Prostate gland (tissue), 2 donors: ENCODE measurements at regions not wholly inside any gene's neighbourhood (a gene's known extent, or its start where the extent isn't known, plus 50 kb on each side); places are given as distances from the start of the nearest gene placed in this dataset.

ENCODE experiments used
- DNase-seq: peaks from one replicate; pipeline ENCODE4 v3.0.0-alpha.2; 2019; ENCODE audit warnings: low spot score
- H3K27ac ChIP-seq, 2 donors: fragments of 200-600 bp; sonication (generic); 2 replicates each; pipeline ENCODE4 v1.5.1; 2017 to 2019
- H3K27me3 ChIP-seq: fragments of 200-600 bp; sonication (generic); replicated peaks from 2 replicates; pipeline ENCODE4 v1.5.1; 2019; ENCODE audit not compliant: insufficient read depth
- H3K36me3 ChIP-seq, 2 donors: fragments of 200-600 bp; sonication (generic); 1 replicate in 1 of 2; 2 replicates in 1 of 2; pipeline versions ENCODE4 v1.5.1 to v1.8.1; 2017 to 2019
- H3K4me1 ChIP-seq: fragments of 200-600 bp; sonication (generic); replicated peaks from 2 replicates; pipeline ENCODE4 v1.5.1; 2019
- H3K4me3 ChIP-seq, 2 donors: fragments of 200-600 bp; sonication (generic); 2 replicates each; pipeline ENCODE4 v1.5.1; 2017 to 2019
- H3K9me3 ChIP-seq: fragments of 200-600 bp; sonication (generic); 2 replicates; pipeline ENCODE4 v1.5.1; 2017
- POLR2A ChIP-seq: fragments of 450-650 bp; IDR thresholded peaks from one replicate; pipeline ENCODE4 v1.6.1; 2016; ENCODE audit warnings: antibody characterized with exemption, mild to moderate bottlenecking
- POLR2AphosphoS5 ChIP-seq: sonication (generic); formaldehyde crosslinking; IDR thresholded peaks from one replicate; pipeline ENCODE4 v1.6.1; 2017; ENCODE audit warnings: antibody characterized with exemption
- WGBS: methylation state at CpG from one replicate; pipeline ENCODE4 v1.1.5; 2018; 5-methylcytosine and 5-hydroxymethylcytosine counted together
- intact Hi-C: fragments of 100-400 bp; cut with DNase I; formaldehyde crosslinking; loops from one replicate; pipeline ENCODE4 v1.14.2; 2022
- TF ChIP-seq, protein P1 (sequence below), 4 experiments: fragments of 200-600 bp in 2 of 4; fragments of 450-650 bp in 2 of 4; sonication (generic) in 2 of 4; IDR thresholded peaks; 1 replicate in 3 of 4; 2 replicates in 1 of 4; pipeline ENCODE4 v1.5.1; 2016 to 2019; ENCODE audit warnings: antibody characterized with exemption in 4 of 4, mild to moderate bottlenecking in 2 of 4, moderate library complexity in 2 of 4

- no peaks in the 10 kb centered on the region for H3K4me1 ChIP-seq
- intact Hi-C loops: loop anchor here (10.0 kb wide), 1 partner anchor 636 kb away; no protein-coding TSS in a partner anchor
- 77% methylated on average over 2 of the region's 2 CpGs for WGBS
- no peak overlapping the region for H3K4me3 ChIP-seq
- H3K27me3 ChIP-seq: no peaks in the 10 kb centered on the region
- DNase-seq: no peak
- H3K36me3 ChIP-seq: no peaks in the 10 kb centered on the region
- H3K9me3 ChIP-seq: no peaks in the 10 kb centered on the region
- TF ChIP-seq POLR2AphosphoS5 (no peak), POLR2A (no peak)
- TF ChIP-seq, protein P1, sequence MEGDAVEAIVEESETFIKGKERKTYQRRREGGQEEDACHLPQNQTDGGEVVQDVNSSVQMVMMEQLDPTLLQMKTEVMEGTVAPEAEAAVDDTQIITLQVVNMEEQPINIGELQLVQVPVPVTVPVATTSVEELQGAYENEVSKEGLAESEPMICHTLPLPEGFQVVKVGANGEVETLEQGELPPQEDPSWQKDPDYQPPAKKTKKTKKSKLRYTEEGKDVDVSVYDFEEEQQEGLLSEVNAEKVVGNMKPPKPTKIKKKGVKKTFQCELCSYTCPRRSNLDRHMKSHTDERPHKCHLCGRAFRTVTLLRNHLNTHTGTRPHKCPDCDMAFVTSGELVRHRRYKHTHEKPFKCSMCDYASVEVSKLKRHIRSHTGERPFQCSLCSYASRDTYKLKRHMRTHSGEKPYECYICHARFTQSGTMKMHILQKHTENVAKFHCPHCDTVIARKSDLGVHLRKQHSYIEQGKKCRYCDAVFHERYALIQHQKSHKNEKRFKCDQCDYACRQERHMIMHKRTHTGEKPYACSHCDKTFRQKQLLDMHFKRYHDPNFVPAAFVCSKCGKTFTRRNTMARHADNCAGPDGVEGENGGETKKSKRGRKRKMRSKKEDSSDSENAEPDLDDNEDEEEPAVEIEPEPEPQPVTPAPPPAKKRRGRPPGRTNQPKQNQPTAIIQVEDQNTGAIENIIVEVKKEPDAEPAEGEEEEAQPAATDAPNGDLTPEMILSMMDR (IDR thresholded peaks at IDR 0.05): no peak
- H3K27ac ChIP-seq: no peak overlapping the region
Observed at GRCh38 chr5:158468444-158468843, 609.5 kb upstream of the CLINT1 start.

DNA sequence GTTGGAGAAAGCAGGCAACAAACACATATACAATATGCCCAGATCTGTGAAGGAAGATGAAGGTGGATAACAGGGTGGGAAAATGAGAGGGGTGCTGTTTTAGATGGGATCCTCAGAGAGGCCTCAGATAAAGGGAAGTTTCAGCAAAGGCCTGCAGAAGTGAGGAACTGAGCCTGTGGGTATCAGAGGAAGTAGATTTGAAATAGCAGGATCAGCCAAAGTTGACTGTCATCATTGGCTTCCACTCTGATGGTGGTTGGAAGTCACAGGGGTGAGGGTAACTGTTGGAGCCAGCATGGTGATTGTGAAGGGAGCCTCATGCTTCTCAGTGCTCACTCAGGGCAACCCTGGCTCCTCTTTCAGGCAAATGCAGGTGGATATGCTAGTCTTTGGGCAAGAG is 607.2 kb upstream of the CLINT1 start:
- H3K27ac ChIP-seq: no peak overlapping the region
- intact Hi-C loops: loop anchor here (10.0 kb wide), 1 partner anchor 639 kb away; no protein-coding TSS in a partner anchor
- no peaks in the 10 kb centered on the region for H3K36me3 ChIP-seq
- no peaks in the 10 kb centered on the region for H3K4me1 ChIP-seq
- no peak for DNase-seq
- H3K4me3 ChIP-seq: no peak overlapping the region
- TF ChIP-seq POLR2AphosphoS5: no peak
- no peaks in the 10 kb centered on the region for H3K9me3 ChIP-seq
- no peaks in the 10 kb centered on the region for H3K27me3 ChIP-seq

GRCh38 chr5:158465086-158465972 is 606.4 kb upstream of the CLINT1 start:
- intact Hi-C loops: loop anchor here (10.0 kb wide), 1 partner anchor 639 kb away; no protein-coding TSS in a partner anchor
- Histone ChIP-seq H3K27ac (no peak overlapping the region), H3K4me1 (no peaks in the 10 kb centered on the region), H3K4me3 (no peak overlapping the region), H3K36me3 (no peaks in the 10 kb centered on the region), H3K27me3 (no peaks in the 10 kb centered on the region), H3K9me3 (no peaks in the 10 kb centered on the region)
- DNase-seq: no peak
- WGBS: 42% methylated on average over 6 of the region's 6 CpGs
- TF ChIP-seq POLR2AphosphoS5 (no peak), POLR2A (no peak)
- TF ChIP-seq, protein P1 (IDR thresholded peaks at IDR 0.05): no peak

GRCh38 chr5:158464383-158464782 is 605.4 kb upstream of the CLINT1 start:
- no peak for DNase-seq
- H3K9me3 ChIP-seq: no peaks in the 10 kb centered on the region
- TF ChIP-seq, protein P1 (IDR thresholded peaks at IDR 0.05): no peak
- TF ChIP-seq POLR2AphosphoS5: no peak
- no peak for TF ChIP-seq POLR2A
- no peaks in the 10 kb centered on the region for H3K36me3 ChIP-seq
- no peak overlapping the region for H3K4me3 ChIP-seq
- intact Hi-C loops: loop anchor here (10.0 kb wide), 1 partner anchor 640 kb away; no protein-coding TSS in a partner anchor
- H3K27me3 ChIP-seq: no peaks in the 10 kb centered on the region
- no peak overlapping the region for H3K27ac ChIP-seq
- WGBS: 63% methylated on average over 1 of the region's 1 CpG
- H3K4me1 ChIP-seq: no peaks in the 10 kb centered on the region

GRCh38 chr5:158463938-158464337 is 605.0 kb upstream of the CLINT1 start:
- Histone ChIP-seq H3K4me1 (no peaks in the 10 kb centered on the region), H3K27ac (no peak overlapping the region), H3K36me3 (no peaks in the 10 kb centered on the region), H3K27me3 (no peaks in the 10 kb centered on the region), H3K9me3 (no peaks in the 10 kb centered on the region), H3K4me3 (no peak overlapping the region)
- DNase-seq: no peak
- TF ChIP-seq, protein P1 (IDR thresholded peaks at IDR 0.05): no peak
- TF ChIP-seq POLR2A (no peak), POLR2AphosphoS5 (no peak)
- intact Hi-C loops: loop anchor here (10.0 kb wide), 1 partner anchor 641 kb away; no protein-coding TSS in a partner anchor
- WGBS: 69% methylated on average over 4 of the region's 4 CpGs
